ENCODE measurements at regions not wholly inside any gene's neighbourhood (a gene's known extent, or its start where the extent isn't known, plus 50 kb on each side); places are given as distances from the start of the nearest gene placed in this dataset.

DNA sequence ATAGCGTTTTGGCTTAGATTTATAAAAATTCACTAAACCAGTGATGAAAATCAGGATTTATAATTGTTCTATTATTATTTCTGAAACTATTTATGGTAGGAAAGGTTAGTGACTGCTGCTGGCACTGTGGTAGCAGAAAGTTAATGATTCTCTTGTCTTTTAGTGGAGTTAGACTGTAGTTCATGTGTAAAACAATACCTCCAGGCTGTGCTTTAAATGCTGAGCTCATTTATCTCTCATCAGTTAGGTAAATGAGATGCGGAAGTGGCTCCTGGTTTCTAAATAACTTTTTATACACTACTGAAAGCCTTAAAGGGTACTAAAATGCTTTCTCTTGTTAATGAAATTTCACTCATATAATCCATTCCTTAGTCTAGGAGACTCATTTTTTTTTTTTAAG is 326.8 kb upstream of the POT1 start:
- TF ChIP-seq, protein P1, sequence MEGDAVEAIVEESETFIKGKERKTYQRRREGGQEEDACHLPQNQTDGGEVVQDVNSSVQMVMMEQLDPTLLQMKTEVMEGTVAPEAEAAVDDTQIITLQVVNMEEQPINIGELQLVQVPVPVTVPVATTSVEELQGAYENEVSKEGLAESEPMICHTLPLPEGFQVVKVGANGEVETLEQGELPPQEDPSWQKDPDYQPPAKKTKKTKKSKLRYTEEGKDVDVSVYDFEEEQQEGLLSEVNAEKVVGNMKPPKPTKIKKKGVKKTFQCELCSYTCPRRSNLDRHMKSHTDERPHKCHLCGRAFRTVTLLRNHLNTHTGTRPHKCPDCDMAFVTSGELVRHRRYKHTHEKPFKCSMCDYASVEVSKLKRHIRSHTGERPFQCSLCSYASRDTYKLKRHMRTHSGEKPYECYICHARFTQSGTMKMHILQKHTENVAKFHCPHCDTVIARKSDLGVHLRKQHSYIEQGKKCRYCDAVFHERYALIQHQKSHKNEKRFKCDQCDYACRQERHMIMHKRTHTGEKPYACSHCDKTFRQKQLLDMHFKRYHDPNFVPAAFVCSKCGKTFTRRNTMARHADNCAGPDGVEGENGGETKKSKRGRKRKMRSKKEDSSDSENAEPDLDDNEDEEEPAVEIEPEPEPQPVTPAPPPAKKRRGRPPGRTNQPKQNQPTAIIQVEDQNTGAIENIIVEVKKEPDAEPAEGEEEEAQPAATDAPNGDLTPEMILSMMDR (IDR thresholded peaks at IDR 0.05; ENCODE audit: low read length) = no peak
- no peak for TF ChIP-seq EZH2 (IDR thresholded peaks at IDR 0.05; ENCODE audit: borderline replicate concordance, low read length)

All from OCI-LY1 (cell line).